HG02588 (cell line): ENCODE measurements at regions not wholly inside any gene's neighbourhood (a gene's known extent, or its start where the extent isn't known, plus 50 kb on each side); places are given as distances from the start of the nearest gene placed in this dataset.
"Not testable (repeated sequence)": the region's sequence is repeated elsewhere in the genome, so short reads cannot be mapped to it uniquely, and the experiment has no call there.

Experiments used
- ATAC-seq: cut with Tn5 transposase; IDR thresholded peaks from one replicate; pipeline ENCODE4 v1.9.1; 2021; ENCODE audit warnings: mild to moderate bottlenecking, moderate library complexity; ENCODE audit not compliant: unreplicated experiment

GRCh38 chr12:89875809-89876208 lies 167.2 kb upstream of the ATP2B1 start:
- ATAC-seq = no peak

GRCh38 chr12:89875225-89875624 lies 166.6 kb upstream of the ATP2B1 start:
- ATAC-seq = no peak

GRCh38 chr12:89874146-89874545 lies 165.5 kb upstream of the ATP2B1 start:
- no peak for ATAC-seq

- no peak for ATAC-seq
These were observed 165.1 kb upstream of the ATP2B1 start for GRCh38 chr12:89873745-89874144.

- ATAC-seq = no peak
These were observed 164.4 kb upstream of the ATP2B1 start for GRCh38 chr12:89872922-89873630.

- no peak for ATAC-seq
These were observed 162.0 kb upstream of the ATP2B1 start for GRCh38 chr12:89870413-89871184.

- ATAC-seq = not testable (repeated sequence)
These were observed 159.0 kb upstream of the ATP2B1 start for GRCh38 chr12:89867611-89868010.

GRCh38 chr12:89864411-89864810 lies 155.8 kb upstream of the ATP2B1 start:
- no peak for ATAC-seq

GRCh38 chr12:89863968-89864367 lies 155.3 kb upstream of the ATP2B1 start:
- ATAC-seq = no peak

GRCh38 chr12:89863493-89863938 lies 154.9 kb upstream of the ATP2B1 start:
- ATAC-seq = peak; percentile 64

- peak; percentile 70 for ATAC-seq
These were observed 154.1 kb upstream of the ATP2B1 start for GRCh38 chr12:89862511-89863445.

- no peak for ATAC-seq
These were observed 152.4 kb upstream of the ATP2B1 start for GRCh38 chr12:89861086-89861485.

GRCh38 chr12:89859508-89860220 lies 151.0 kb upstream of the ATP2B1 start:
- no peak for ATAC-seq

GRCh38 chr12:89858718-89859117 lies 150.1 kb upstream of the ATP2B1 start:
- no peak for ATAC-seq

GRCh38 chr12:89857652-89858274 lies 149.1 kb upstream of the ATP2B1 start:
- ATAC-seq = no peak

- peak; percentile 87 for ATAC-seq
These were observed 147.8 kb upstream of the ATP2B1 start for GRCh38 chr12:89856431-89856830.

- ATAC-seq = no peak
These were observed 140.1 kb upstream of the ATP2B1 start for GRCh38 chr12:89848732-89849131.

- ATAC-seq = no peak
These were observed 137.9 kb upstream of the ATP2B1 start for GRCh38 chr12:89846473-89847055.

GRCh38 chr12:89845767-89846166 lies 137.1 kb upstream of the ATP2B1 start:
- ATAC-seq = no peak

- no peak for ATAC-seq
These were observed 136.7 kb upstream of the ATP2B1 start for GRCh38 chr12:89845366-89845765.
